HepG2 (cell line): ENCODE measurements at regions not wholly inside any gene's neighbourhood (a gene's known extent, or its start where the extent isn't known, plus 50 kb on each side); places are given as distances from the start of the nearest gene placed in this dataset.

Source experiments
- ATAC-seq: fragments of 200-7000 bp; cut with Tn5 transposase; 3 replicates; pipeline ENCODE4 v1.9.1; 2020; ENCODE audit warnings: mild to moderate bottlenecking, moderate library complexity
- BruUV-seq: library from RNA; stranded (reverse); fragments of 400-500 nt; replicated peaks from 2 replicates; lab custom pipeline; 2021; lab: Mats Ljungman, UMichigan
- CTCF ChIA-PET: fragments of 300-600 bp; formaldehyde crosslinking; extraction: SDS; loops from one replicate; lab custom pipeline; 2021; ENCODE audit warnings: low total read pairs, inconsistent platforms, low intra/inter-chr PET ratio; lab: Yijun Ruan, JAX
- POLR2A ChIA-PET: fragments of 350-600 bp; sonication (Branson Sonifier 250); formaldehyde crosslinking; loops from one replicate; lab custom pipeline; 2020; ENCODE audit warnings: antibody characterized with exemption, inconsistent platforms; lab: Yijun Ruan, JAX
- DNase-seq: peaks from one replicate; pipeline ENCODE4 v3.0.0-alpha.2; 2015; ENCODE audit warnings: low spot score
- FAIRE-seq: peaks from 3 replicates; lab custom pipeline; 2011; peaks lifted over from hg19 to GRCh38; lab: Jason Lieb, UNC
- H2AFZ ChIP-seq: one replicate; pipeline ENCODE4 v1.6.1; 2011; ENCODE audit warnings: low read length, inconsistent platforms
- H3K27ac ChIP-seq: fragments of 300-600 bp; 3 replicates; pipeline ENCODE4 v1.8.0; 2011; ENCODE audit warnings: mixed run types, mild to moderate bottlenecking, mixed read lengths, low read length, inconsistent platforms; ENCODE audit not compliant: insufficient read depth; ENCODE audit errors: extremely low read length
- H3K27me3 ChIP-seq, 2 experiments: fragments of 200-600 bp in 1 of 2; 2 replicates in 1 of 2; 3 replicates in 1 of 2; pipeline versions ENCODE4 v1.6.0 to v1.8.0; 2011; ENCODE audit warnings: low read length in 2 of 2, mild to moderate bottlenecking in 2 of 2, moderate library complexity in 2 of 2, inconsistent platforms in 1 of 2; ENCODE audit not compliant: insufficient read depth in 2 of 2, control insufficient read depth in 1 of 2
- H3K36me3 ChIP-seq, 2 experiments: fragments of 200-600 bp in 1 of 2; replicated peaks in 1 of 2; 2 replicates in 1 of 2; 3 replicates in 1 of 2; pipeline versions ENCODE4 v1.5.1 to v1.8.0; 2011; ENCODE audit warnings: low read length in 2 of 2, inconsistent platforms in 1 of 2; ENCODE audit not compliant: insufficient read depth in 2 of 2, control insufficient read depth in 1 of 2
- H3K4me1 ChIP-seq: 2 replicates; pipeline ENCODE4 v1.5.1; 2012; ENCODE audit warnings: low read length, inconsistent platforms; ENCODE audit not compliant: insufficient read depth
- H3K4me2 ChIP-seq: 2 replicates; pipeline ENCODE4 v1.6.0; 2011; ENCODE audit warnings: low read depth, low read length, inconsistent platforms
- H3K4me3 ChIP-seq, 3 experiments: fragments of 200-600 bp in 1 of 3; sonication (generic), shearing (Covaris generic) in 1 of 3; replicated peaks in 1 of 3; 2 replicates each; pipeline ENCODE4 v1.5.1; 2011 to 2016; ENCODE audit warnings: low read length in 3 of 3, inconsistent platforms in 2 of 3, low read depth in 2 of 3, mild to moderate bottlenecking in 2 of 3, control low read depth in 1 of 3, mixed read lengths in 1 of 3; ENCODE audit not compliant: insufficient read depth in 1 of 3
- H3K79me2 ChIP-seq: one replicate; pipeline ENCODE4 v1.6.1; 2011; ENCODE audit warnings: low read length, inconsistent platforms; ENCODE audit not compliant: insufficient read depth
- H3K9ac ChIP-seq: 2 replicates; pipeline ENCODE4 v1.6.0; 2011; ENCODE audit warnings: mild to moderate bottlenecking, low read depth, low read length, inconsistent platforms; ENCODE audit not compliant: insufficient read depth
- H3K9me3 ChIP-seq: 2 replicates; pipeline ENCODE4 v1.5.1; 2012; ENCODE audit warnings: mild to moderate bottlenecking, low read length
- H4K20me1 ChIP-seq: 2 replicates; pipeline ENCODE4 v1.6.0; 2011; ENCODE audit warnings: inconsistent platforms, mild to moderate bottlenecking, low read length, moderate library complexity; ENCODE audit not compliant: insufficient read depth
- AGO1 ChIP-seq: fragments of 200-400 bp; formaldehyde crosslinking; IDR thresholded peaks from 2 replicates; pipeline ENCODE4 v1.6.1; 2017; ENCODE audit warnings: mild to moderate bottlenecking, low read depth, low read length, moderate library complexity; ENCODE audit not compliant: poor library complexity, severe bottlenecking
- CBX2 ChIP-seq, 2 experiments: fragments of 200-600 bp in 1 of 2; sonication (generic); formaldehyde crosslinking in 1 of 2; IDR thresholded peaks; 2 replicates each; pipeline versions ENCODE4 v1.7.0 to v1.8.1; 2018 to 2022; ENCODE audit warnings: low read depth in 2 of 2, low read length in 1 of 2, mild to moderate bottlenecking in 1 of 2, missing genetic modification reagents in 1 of 2
- CBX5 ChIP-seq: sonication (generic); formaldehyde crosslinking; IDR thresholded peaks from 2 replicates; pipeline ENCODE4 v1.4.0; 2020; ENCODE audit warnings: missing genetic modification reagents, borderline replicate concordance
- ELF1 ChIP-seq: sonication (generic); formaldehyde crosslinking; IDR thresholded peaks from 2 replicates; pipeline ENCODE4 v1.4.0; 2020; ENCODE audit warnings: missing genetic modification reagents
- MAFF ChIP-seq: IDR thresholded peaks from 2 replicates; pipeline ENCODE4 v1.6.1; 2011; ENCODE audit warnings: low read depth, low read length, improper control_type of control experiment
- MTF2 ChIP-seq: sonication (generic); formaldehyde crosslinking; IDR thresholded peaks from 2 replicates; pipeline ENCODE4 v1.5.0; 2020; ENCODE audit warnings: missing genetic modification reagents, borderline replicate concordance
- RXRA ChIP-seq: sonication (generic); formaldehyde crosslinking; IDR thresholded peaks from 2 replicates; pipeline ENCODE4 v1.5.1; 2020; ENCODE audit warnings: missing genetic modification reagents
- SRSF4 ChIP-seq: fragments of 200-400 bp; formaldehyde crosslinking; IDR thresholded peaks from one replicate; pipeline ENCODE4 v1.6.1; 2018; ENCODE audit warnings: mild to moderate bottlenecking, low read depth, low read length, moderate library complexity; ENCODE audit not compliant: poor library complexity, severe bottlenecking
- ZNF552 ChIP-seq: sonication (generic); formaldehyde crosslinking; IDR thresholded peaks from 2 replicates; pipeline ENCODE4 v1.9.0; 2022; ENCODE audit warnings: missing genetic modification reagents, mild to moderate bottlenecking, borderline replicate concordance
- WGBS: methylation state at CpG from one replicate; pipeline ENCODE4 v1.1.6; 2017; ENCODE audit warnings: low lambda C conversion rate; 5-methylcytosine and 5-hydroxymethylcytosine counted together
- in situ Hi-C: cut with HindIII; loops from 2 replicates; pipeline ENCODE4 v1.10.0; 2017; ENCODE audit warnings: low pct_unique_long_range_greater_than_20kb; ENCODE audit not compliant: extremely low pct_ligation_motif_present
- intact Hi-C: fragments of 100-400 bp; cut with micrococcal nuclease; formaldehyde crosslinking; loops from one replicate; pipeline ENCODE4 v1.10.0; 2022; ENCODE audit not compliant: unreplicated experiment

DNA sequence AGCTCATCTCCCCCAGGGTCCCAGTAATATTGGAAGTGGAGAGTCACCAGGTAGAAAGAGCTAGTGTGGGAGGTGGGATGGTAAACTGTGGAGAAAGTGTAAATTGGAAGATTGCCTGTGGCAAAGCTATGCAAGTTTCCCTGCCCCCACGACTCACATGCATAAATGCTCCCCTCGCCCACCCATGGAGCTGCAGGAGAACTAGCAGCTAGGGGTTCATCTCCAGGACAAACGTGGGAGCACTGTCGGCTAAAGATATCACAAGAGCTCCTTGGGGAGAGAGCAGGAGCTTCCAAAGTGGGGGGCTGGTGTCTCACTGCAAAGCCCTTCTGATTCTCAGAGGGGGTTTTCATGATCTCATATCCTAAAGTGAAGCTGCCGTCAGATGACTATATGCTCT is 91.4 kb upstream of the PLCL2 start:
- intact Hi-C loops (no loop called here), in situ Hi-C loops (no loop called here)
- Histone ChIP-seq H3K4me3 (no peak overlapping the region), H3K4me1 (no peaks in the 10 kb centered on the region), H3K9ac (no peak overlapping the region), H3K79me2 (no peaks in the 10 kb centered on the region), H2AFZ (no peak overlapping the region), H3K27ac (no peak overlapping the region), H3K36me3 (no peaks in the 10 kb centered on the region), H3K27me3 (no peaks in the 10 kb centered on the region), H3K4me2 (no peak overlapping the region), H4K20me1 (no peaks in the 10 kb centered on the region), H3K9me3 (no peaks in the 10 kb centered on the region)
- DNase-seq, result no peak
- FAIRE-seq, result no peak
- ChIA-PET CTCF (no interaction called here), POLR2A (no interaction called here)
- no peak for ATAC-seq
- no peak for TF ChIP-seq MAFF
- TF ChIP-seq ELF1 (CRISPR knock-in tag), result no peak
- TF ChIP-seq SRSF4, result no peak
- no peak for TF ChIP-seq MTF2
- TF ChIP-seq ZNF552, result no peak
- TF ChIP-seq RXRA (CRISPR knock-in tag), result no peak
- 11% methylated on average over 4 of the region's 5 CpGs for WGBS
- no TSS peak for BruUV-seq

DNA sequence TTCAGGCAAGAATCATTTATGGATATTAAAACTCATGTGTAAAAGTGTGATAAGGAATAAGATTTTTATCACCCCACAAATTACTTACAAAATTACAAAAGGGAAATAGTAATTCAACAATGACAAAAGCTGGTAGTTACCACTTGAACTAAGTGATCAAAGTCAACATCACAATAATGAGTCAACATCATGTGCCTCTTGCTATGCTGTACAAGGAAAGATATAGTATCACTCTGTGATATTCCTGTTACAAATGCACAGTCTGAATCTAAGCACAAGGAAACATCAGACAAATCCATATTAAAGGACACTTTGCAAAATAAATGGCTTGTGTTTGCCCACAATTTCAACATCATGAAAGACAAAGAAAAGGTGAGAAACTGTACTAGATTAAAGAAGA is 90.5 kb upstream of the PLCL2 start:
- H3K27ac ChIP-seq, result no peak overlapping the region
- ChIA-PET CTCF (no interaction called here), POLR2A (no interaction called here)
- no peaks in the 10 kb centered on the region for H3K27me3 ChIP-seq
- in situ Hi-C loops, result no loop called here
- no peaks in the 10 kb centered on the region for H3K79me2 ChIP-seq
- TF ChIP-seq CBX2 (IDR thresholded peaks at IDR 0.05; ENCODE audit: low read depth, low read length) (no peak), CBX2 (CRISPR knock-in tag; IDR thresholded peaks at IDR 0.05; ENCODE audit: low read depth) (no peak), AGO1 (no peak), CBX5 (no peak)
- DNase-seq (no peak), ATAC-seq (no peak), FAIRE-seq (no peak)
- H3K4me1 ChIP-seq, result no peaks in the 10 kb centered on the region
- no peaks in the 10 kb centered on the region for H4K20me1 ChIP-seq
- no peak overlapping the region for H3K4me3 ChIP-seq
- H3K9me3 ChIP-seq, result no peaks in the 10 kb centered on the region
- H2AFZ ChIP-seq, result no peak overlapping the region
- no peak overlapping the region for H3K9ac ChIP-seq
- H3K36me3 ChIP-seq, result no peaks in the 10 kb centered on the region
- no peak overlapping the region for H3K4me2 ChIP-seq
- BruUV-seq, result no TSS peak
- intact Hi-C loops, result no loop called here
